GM21390 (cell line): ENCODE measurements at regions not wholly inside any gene's neighbourhood (a gene's known extent, or its start where the extent isn't known, plus 50 kb on each side); places are given as distances from the start of the nearest gene placed in this dataset.
A peak's percentile ranks its signal among the peaks of the same experiment; 100 is the strongest.
"Not testable (repeated sequence)": the region's sequence is repeated elsewhere in the genome, so short reads cannot be mapped to it uniquely, and the experiment has no call there.

ENCODE experiments used
- ATAC-seq: cut with Tn5 transposase; IDR thresholded peaks from one replicate; pipeline ENCODE4 v1.9.1; 2021; ENCODE audit not compliant: unreplicated experiment

DNA sequence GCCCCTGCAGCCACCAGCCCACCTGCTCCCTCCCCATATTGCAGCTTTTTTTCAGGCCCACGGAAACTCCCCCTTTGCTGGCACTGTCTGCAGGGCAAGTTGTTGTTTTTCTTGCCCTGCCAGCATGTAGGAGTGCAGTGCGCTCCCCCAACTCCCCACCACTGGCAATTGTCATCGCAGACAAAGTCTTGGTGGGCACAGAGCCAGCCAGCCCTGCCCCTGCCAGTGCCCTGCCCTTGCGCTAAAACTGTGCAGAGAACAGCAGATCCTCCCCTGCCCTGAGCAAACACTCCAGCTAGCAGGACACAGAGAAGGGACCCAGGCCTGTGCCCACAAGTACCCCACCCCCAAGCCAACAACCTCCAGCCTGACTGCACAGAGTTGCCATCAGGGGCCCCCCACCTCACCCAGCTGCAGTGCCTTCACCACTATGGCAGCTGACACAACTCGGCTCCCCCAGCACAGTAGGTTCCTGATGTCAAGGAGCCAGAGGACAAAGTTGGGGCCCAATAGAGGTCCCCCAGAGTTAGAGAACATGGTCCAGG is 158.1 kb upstream of the ARHGAP42 start:
- ATAC-seq: no peak

DNA sequence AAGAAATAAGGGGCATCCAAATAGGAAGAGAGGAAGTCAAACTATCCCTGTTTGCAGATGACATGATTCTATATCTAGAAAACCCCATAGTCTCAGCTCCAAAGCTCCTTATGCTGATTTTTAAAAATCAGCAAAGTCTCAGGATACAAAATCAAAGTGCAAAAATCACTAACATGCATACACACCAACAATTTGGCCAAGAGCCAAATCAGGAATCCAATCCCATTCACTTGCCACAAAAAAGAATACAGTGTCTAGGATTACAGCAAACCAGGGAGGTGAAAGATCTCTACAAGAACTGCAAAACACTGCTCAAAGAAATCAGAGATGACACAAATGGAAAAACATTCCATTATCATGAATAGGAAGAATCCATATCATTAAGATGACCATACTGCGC is 155.8 kb upstream of the ARHGAP42 start:
- not testable (repeated sequence) for ATAC-seq

DNA sequence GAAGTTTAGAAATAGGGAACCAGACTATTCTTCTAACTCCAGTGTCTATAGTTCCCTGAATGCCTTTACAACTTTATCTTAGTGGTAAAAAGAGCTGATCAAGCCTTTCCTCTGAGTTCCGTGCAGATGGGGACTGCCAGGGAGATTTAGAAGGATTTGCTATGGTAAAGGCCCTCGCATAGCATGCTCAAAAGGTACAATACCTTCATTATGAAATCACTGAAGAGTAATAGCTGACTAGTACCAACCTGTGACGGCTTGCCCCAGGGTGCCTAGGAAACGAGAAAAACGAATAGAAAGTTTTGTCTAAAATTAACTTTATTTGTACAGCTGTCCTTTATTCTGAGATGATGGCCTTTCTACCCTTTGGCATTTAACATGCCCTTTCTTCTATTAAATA is 150.1 kb upstream of the ARHGAP42 start:
- no peak for ATAC-seq

DNA sequence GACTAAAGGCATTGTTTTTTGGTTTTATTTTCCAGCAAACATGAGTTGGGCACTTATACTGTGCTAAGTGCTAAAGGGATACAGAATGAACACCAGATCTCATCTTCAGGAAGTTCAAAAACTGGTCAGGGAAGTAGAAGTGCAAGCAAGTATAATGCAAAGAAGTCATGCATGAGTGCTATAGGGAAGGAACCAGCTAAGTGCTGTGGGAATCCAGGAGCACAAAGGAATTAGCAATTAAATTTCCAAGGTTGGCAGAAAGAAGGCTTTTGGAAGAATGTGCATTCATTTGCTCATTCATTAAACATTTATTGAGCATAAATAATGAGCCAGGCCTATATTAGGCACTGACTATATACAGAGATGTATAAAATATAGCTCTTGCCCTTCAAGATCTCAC is 143.7 kb upstream of the ARHGAP42 start:
- ATAC-seq: no peak

DNA sequence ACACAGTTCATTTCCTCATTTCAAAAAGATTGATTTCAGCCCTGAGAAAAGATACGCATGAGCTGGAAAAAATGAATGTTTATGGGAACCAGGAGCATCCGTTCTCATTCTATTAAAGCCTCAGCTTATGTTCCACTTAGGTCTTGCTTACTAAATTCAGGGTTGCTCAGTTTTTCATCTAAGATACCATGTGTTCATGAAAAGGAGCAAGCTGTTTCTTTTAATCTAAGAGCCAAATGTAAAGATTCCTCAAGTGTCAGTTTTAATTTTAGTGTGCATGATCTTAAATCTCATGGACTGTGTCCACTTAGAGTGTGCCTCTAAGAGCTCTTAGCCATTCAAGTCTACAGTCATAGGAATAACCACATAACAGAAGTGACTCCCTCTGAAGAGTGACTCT is 141.5 kb upstream of the ARHGAP42 start:
- ATAC-seq: no peak

DNA sequence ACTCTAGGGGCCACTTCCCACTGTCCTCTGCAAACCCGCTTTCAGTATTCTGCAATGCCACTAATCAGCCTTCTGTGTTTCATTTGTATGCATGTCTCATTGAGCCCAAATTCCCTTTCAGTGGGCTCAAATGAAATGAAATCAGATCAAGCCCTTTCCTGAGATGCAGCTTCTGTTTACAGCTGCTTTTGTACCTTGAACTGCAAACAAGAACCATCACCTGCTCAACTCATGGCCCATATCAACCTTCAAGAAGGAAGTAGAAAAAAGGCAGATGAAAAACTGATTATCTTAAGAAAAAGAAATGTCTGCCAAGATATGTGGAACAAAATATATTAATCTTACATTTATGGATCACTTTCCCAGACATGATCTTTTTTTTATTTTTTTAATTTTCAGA is 141.1 kb upstream of the ARHGAP42 start:
- ATAC-seq: no peak

DNA sequence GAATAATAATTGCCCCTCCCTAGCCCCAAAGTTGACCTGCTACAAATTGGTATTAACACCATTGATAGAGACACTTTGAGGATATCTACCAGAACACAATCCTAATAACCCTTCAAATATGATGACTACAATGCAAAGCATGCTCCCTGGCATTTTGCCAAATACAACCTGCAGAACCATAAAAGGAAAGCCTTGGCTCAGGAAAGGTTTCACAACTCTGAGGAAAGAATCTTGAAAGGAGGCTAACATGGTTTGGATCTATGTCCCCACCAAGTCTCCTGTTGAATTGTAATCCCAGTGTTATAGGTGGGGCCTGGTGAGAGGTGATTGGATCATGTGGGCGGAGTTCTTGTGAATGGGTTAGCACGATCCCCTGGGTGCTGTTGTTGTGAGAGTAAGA is 140.4 kb upstream of the ARHGAP42 start:
- ATAC-seq: no peak

DNA sequence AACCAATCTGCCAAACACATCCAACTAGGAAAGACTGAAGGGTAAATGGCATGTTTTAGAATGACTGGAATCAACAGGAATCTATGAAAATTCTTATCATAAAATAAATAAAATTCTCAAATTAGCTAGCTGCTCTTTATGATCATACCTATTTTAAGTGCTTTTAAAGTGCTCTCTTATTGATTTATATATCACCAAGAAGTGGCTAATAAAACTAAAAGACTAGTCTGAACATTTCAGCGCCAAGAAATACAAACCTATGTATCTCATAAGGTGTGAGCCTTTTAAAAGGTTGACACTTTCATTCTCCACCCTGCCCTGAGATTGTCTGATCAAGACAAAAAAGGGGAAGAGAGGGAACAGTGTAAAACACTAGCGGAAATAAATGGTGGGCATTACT is 136.8 kb upstream of the ARHGAP42 start:
- no peak for ATAC-seq

DNA sequence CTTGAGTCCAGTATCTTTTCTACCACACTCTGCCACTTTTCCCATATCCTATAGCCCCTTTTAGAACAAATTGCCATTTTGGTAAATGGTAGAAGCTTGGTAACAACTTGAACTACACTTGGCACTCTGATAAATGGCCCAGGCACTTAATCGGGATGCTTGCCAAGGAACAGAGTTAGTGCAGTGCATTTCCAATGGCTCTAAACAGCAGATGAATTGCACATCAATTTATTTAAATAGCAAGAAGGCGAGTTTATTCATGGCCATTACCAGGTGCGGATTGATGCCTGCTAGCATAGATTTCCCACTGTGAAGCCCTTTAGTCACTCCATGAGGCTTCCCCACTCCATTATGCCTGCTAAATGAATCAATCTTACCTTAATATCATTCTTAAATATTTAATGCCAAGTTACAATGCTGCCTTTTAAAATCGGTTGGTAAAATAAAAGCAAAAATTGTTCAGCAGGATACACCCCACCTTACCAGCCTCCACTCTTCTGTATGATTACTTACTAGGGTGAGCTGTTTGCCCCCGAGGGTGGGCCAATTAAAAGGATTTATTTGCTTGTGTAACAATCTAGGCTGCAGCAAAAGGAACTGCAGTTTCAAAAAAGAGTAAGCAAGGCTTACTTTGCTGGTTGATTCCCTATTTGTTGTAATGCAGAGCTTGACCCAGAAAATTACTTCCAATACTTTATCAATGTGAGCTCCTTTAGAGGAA is 136.0 kb upstream of the ARHGAP42 start:
- no peak for ATAC-seq

DNA sequence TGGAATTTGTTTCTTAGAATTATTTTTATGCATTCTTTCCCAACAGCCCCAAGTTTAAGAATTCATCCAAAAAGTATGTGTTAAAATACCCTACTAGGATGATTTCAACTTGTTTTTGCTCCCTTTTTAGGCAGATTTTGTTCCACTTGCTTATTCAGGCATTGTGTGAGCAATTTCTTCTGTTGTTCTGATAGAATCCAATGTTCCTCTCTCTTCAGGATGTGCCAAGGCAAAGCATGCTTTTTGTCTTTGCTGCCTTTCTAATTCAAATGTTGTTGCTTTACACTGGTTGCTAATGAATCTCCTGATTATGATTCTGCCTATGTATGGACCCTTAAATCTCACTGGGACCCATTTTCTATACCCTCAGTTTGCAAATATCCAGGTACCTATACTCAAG is 131.2 kb upstream of the ARHGAP42 start:
- no peak for ATAC-seq

DNA sequence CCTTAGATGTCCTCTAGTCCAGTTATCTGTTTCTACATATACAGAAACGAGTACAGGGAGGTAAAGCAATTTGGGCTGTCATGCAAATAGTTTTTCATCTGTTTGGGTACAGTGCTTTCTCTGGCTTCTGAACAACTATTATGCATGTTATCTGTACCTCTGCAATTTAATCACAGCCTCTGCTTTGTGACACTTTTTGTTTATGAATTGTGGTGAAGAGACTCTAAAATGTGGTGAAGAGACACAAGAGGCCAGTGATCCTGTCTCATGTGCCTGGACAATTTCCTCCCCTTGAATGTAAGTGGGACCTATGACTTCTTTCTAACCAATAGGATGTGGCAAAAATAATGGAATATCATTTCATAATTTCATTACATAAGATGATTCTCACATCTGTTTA is 130.3 kb upstream of the ARHGAP42 start:
- no peak for ATAC-seq

DNA sequence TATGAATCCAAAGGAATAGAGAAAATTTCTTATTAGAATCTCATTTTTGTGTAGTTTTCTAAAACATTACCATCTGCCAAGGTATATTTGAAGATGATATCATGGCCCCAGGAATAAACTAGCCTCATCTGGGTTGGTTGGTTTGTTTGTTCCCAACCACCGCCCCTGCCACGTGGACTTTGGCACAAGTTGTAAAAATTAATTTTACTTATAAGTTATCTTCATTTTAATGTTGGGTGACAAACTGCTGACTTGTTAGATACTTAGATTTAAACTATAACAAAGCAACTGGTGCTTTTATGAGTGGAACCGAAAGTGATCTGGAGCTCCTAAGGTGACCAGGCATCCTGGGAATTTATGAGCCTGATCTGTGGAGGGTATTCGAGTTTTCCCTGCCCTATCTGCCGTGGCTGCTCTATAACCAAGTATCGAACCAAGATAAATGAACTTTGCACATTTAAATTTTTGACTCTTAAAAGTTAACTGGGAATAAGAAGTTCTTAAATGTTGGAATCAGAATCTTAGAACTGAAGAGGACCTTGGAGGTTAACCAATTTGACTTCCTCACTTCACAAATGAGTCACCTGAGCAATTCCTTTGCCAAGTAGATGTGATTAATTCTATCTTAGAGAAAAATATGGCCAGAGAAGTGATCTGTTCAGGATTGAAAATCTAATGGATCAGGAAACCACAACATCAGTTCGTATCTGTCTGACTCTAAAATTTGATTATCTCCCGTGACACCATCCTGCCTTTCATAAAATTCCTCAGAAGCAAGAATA is 129.1 kb upstream of the ARHGAP42 start:
- no peak for ATAC-seq

DNA sequence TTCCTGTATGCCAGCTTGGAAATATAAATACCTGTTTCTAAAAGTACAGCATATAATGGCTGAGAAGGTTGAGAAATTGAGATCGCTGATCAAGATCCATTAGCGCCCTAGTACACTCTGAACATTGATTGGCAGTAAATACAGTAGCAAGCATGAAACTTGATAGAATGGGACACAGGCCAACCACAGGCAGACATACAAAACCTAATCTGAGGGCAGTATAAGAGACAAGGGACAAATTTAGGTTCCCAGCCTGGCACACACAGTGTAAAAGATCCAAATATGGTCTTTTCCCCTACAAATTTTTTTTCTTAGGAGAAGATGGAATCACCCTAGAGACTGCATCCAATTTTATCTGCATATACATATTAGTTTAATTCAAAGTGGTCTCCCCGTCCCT is 126.5 kb upstream of the ARHGAP42 start:
- ATAC-seq: no peak

DNA sequence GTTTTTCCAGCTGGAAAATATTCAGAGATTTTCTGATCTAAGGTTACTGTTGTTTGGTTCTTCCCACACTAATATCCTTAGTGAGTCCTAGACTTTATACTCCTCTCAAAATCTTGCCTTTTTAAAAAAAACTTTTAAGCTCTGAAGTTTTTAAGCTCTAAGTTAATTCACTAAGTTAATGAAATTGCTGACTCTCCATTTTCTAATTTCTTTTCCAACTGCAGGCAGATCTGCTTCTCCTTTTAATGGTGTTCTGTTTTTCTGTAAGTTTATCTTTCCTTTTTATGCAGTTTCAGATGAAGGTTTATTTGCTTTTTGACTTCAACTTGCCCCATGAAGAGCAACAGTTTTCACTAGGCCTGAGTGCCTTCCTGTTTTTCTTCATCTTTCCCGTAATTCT is 125.8 kb upstream of the ARHGAP42 start:
- no peak for ATAC-seq

DNA sequence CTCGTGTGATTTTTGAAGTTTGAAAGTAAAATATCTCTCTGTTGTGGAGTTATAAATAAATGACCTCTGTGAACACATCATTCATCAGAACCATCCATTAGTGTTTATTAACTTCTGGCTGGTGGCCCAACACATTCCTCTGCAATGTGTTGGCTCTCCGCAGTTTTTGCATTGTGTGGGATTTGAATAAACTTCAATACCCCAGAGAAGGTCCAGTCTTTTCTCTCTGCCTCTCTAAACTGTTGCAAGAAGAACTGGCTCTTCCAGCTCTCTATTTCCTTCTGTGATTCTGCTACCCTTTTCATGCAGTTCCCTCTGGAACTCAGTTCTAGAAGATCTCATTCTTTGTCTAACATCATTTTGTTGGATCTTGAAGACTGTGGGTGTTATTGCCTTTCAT is 125.0 kb upstream of the ARHGAP42 start:
- no peak for ATAC-seq

DNA sequence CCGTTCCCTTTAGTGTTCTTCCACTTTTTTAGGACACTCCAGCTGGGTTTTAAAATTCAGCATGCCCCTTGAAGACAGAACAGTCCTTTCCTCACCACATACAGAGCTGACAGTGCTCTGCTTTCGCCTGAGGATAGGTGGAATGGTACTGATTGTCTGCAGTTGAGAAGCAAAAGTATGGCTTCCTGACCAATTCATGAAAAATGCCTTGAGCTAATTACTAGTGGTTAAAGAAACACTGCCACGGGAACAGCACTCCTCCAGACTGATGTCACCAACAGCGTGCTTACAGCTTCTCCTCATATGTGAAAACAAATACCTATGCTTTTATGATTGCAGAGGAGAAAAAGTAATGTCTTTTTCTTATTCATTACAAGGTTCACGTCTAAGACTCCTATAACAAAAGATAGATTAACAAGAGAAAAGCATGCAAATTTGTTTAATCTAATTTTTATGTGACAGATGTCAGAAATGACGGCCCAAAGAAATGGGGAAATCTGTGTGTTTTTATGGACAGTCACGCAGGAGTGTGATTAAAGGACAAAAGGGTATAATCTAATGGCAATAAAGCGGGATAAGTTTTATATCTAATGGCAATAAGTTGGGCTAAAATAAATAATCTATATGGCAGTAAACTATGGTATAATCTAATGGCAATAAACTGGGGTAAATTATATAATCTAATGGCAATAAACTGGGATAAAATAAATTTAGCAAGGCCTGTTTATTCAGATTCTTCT is 123.4 kb upstream of the ARHGAP42 start:
- ATAC-seq: no peak

DNA sequence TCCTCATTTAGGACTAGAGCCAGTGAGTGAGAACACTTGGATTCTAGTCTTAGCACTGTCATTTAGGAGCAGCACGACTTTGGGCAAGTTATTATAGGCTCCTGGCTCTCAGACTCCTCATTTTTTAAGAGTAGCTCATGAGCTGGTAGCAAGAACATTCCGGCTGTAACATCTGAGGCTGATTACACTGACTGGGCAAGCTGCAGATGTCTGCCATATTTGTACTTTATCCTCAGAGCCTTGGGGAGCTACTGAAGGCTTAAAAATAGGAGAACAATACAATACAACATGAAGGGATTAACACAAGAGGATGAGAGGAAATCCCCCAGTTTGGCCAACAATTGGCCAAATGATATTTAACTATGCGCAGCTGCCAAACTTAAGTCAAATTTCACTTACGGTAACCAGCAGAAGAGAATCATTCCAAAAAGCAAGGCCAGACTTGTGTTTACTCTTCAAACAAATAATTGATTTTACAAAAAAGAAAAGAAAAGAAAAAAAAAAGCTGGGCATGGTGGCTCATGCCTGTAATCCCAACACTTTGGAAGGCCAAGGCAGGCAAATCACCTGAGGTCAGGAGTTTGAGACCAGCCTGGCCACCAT is 113.1 kb upstream of the ARHGAP42 start:
- no peak for ATAC-seq

DNA sequence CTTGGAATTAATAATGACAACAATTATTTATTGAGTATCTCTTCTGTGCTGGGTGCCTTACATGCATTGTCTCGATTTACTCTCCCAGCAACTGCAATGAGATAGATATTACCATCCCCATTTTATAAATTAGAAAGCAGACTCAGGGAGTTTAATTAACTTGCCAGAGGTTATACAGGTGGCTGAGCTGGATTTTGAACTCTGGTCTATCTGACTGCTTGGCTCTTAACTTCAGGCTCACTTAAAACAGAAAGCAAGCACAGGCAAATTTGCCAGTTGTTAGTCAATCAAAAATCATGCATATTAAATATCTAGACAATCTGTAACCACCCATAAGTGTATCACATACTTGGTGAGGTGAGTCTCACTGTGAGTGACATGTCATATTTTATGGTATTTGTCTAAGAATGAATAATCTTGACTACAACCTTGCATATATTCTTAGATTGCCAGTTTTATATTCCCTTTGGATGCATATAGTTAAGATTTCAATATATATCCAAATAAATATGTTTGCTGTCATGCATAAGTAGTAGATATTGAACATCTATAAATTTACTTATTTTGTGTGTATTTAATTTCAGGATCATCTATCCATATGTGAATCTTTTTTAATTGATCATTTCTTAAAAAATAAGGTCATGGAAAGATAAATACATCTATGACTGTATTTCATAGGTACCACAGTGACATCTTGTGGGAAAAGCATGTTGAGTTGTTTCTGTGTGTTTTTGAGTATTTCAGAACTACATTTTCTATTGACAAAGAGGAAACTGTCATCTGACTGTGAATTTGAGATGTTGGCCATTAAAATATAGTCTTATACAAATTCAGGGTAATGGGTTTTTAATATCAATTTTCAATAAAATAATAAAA is 112.0 kb upstream of the ARHGAP42 start:
- no peak for ATAC-seq

DNA sequence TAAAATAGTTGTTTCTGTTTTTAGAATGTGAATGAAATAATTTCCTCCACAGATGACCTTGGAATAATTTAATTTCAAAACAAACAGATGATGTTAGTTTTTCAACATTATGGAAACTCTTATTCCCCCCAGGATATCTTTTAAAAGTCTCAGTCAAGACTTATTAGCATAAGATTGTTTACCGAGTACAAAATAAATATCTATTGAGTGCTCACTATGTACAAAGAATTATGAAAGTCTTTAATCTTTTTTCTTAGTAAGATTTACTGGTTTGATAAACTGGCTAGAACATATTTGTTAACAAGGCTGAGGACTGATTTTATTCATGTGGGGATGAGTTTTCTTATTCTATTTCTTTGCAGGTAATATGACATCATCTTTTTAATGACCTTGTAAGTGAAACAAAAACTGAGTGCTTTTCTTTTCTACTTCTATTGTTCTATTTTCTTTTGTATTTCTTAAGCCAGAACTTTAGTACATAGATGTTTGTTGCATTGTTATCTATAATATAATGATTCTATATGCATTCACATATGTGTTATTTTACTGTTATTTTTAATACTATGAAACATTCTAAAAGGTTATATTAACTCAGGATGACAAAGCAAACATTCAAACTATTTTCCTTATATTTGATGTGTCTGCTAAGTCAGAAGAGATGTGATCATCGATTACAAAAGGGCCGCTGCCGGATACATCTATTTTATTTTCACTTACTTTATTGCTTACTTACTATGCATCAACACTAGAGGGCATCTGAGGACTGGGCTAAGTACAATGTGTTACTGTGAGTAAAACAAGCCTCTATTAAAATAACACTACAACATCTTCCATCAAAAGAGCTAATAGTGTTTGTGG is 111.0 kb upstream of the ARHGAP42 start:
- ATAC-seq: peak; percentile 89

DNA sequence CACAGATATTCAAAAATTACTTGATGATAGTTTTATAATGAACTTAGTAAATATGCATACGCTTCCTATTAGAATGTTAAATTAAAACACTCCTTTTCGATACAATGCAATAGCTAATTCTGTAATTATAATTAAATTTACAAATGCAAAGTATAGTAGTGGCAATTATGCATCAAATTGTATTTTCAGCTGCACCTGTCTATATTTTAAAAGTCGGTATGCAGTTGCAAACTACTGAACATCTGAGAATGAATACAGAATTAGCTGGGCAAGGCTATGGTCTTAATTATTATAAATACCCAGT is 110.4 kb upstream of the ARHGAP42 start:
- no peak for ATAC-seq
